ENCODE measurements at regions not wholly inside any gene's neighbourhood (a gene's known extent, or its start where the extent isn't known, plus 50 kb on each side); places are given as distances from the start of the nearest gene placed in this dataset.

DNA sequence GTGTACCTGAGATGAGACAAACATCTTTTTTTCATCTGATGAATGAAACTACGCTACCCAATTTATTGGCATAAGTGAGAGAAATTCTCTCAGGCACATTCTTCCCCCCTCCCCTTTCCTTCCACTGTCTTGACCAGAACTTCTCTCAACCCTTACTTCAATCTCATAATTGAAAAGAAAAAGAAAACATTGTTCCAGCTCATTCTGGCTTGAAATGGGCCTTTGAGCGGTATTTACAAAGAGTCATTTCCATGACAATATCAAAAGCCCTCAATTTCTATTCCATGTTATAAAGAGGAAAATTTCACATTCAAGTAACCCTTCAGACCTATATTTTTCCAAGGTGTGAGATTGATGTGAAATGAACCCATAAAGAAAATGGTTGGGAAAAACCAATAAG lies 145.9 kb downstream of the PCSK1 start:
- H2BK5ac ChIP-seq (ENCODE audit: low read depth, low read length), result no peak overlapping the region
- no peak overlapping the region for H2BK120ac ChIP-seq (replicated peaks; ENCODE audit: low read depth, low read length)
- no peak overlapping the region for H4K5ac ChIP-seq (ENCODE audit: insufficient read length, low read depth, low read length)
- H3K18ac ChIP-seq (ENCODE audit: extremely low read depth, low read length), result no peak overlapping the region
- H3K56ac ChIP-seq (replicated peaks; ENCODE audit: insufficient read length, low read depth, low read length), result no peak overlapping the region
- no peaks in the 10 kb centered on the region for H3K79me1 ChIP-seq (ENCODE audit: low read depth, low read length)
- no peak overlapping the region for H3K4me3 ChIP-seq (ENCODE audit: extremely low read depth in 1 of 4, insufficient read depth in 2 of 4, low read depth in 3 of 4, low read length in 4 of 4)
- peaks cover 0 to 4% of the 10 kb centered on the region in 2 experiments; a peak in 1 of 4 replicates for H3K9me3 ChIP-seq (ENCODE audit: insufficient read depth in 2 of 2, low read depth in 1 of 2, low read length in 1 of 2)
- ChIA-PET POLR2A (ENCODE audit: partially characterized antibody) (no interaction called here), CTCF (ENCODE audit: partially characterized antibody) (no interaction called here)
- no peak for DNase-seq (ENCODE audit: low read depth in 1 of 2, low spot score in 2 of 2)
- H3K79me2 ChIP-seq (ENCODE audit: control insufficient read depth in 1 of 2, insufficient read depth in 2 of 2, low read length in 2 of 2), result no peaks in the 10 kb centered on the region
- H4K20me1 ChIP-seq (replicated peaks in 1 of 2; ENCODE audit: control insufficient read depth in 1 of 2, insufficient read depth in 2 of 2, low read length in 2 of 2), result no peaks in the 10 kb centered on the region
- no peak overlapping the region for H4K8ac ChIP-seq (ENCODE audit: extremely low read depth, insufficient read depth, low read length)
- H2BK20ac ChIP-seq (ENCODE audit: low read length), result no peak overlapping the region
- no peak overlapping the region for H2AFZ ChIP-seq (ENCODE audit: low read length)
- H3K14ac ChIP-seq (ENCODE audit: insufficient read length), result no peak overlapping the region
- no peak for FAIRE-seq
- no peak overlapping the region for H3K4ac ChIP-seq (replicated peaks; ENCODE audit: insufficient read length, low read depth, low read length)
- H3K36me3 ChIP-seq (ENCODE audit: control insufficient read depth in 2 of 4, insufficient read depth in 4 of 4, low read length in 3 of 4), result no peaks in the 10 kb centered on the region
- no peak overlapping the region for H2BK12ac ChIP-seq (ENCODE audit: low read depth, low read length)
- H3K4me2 ChIP-seq (ENCODE audit: insufficient read depth in 1 of 2, low read depth in 2 of 2, low read length in 2 of 2), result no peak overlapping the region
- no peak overlapping the region for H3K9ac ChIP-seq (replicated peaks in 1 of 4; ENCODE audit: extremely low read depth in 1 of 4, low read depth in 3 of 4, low read length in 3 of 4)
- H2BK15ac ChIP-seq (ENCODE audit: low read length), result no peak overlapping the region
- H3K23ac ChIP-seq (ENCODE audit: insufficient read length), result no peak overlapping the region
- peaks cover 0 to 4% (median 2%) of the 10 kb centered on the region in 4 experiments; a peak in 2 of 7 replicates for H3K4me1 ChIP-seq (replicated peaks in 1 of 4; ENCODE audit: control insufficient read depth in 3 of 4, insufficient read depth in 4 of 4, low read length in 3 of 4)
- no peak overlapping the region for H2AK5ac ChIP-seq (ENCODE audit: low read depth, low read length)
- 83% methylated on average over 2 of the region's 2 CpGs; no CpG with 5 or more reads in 1 of the 2 experiments for WGBS, 2 experiments (ENCODE audit: extremely low coverage in 1 of 2, insufficient coverage in 1 of 2, insufficient read length in 1 of 2, insufficient replicate concordance in 2 of 2, low coverage in 1 of 2, low lambda C conversion rate in 2 of 2, missing lambda C conversion rate in 1 of 2)
- H3K27me3 ChIP-seq (replicated peaks in 1 of 4; ENCODE audit: control insufficient read depth in 3 of 4, extremely low read depth in 1 of 4, insufficient read depth in 3 of 4, low read length in 3 of 4), result no peaks in the 10 kb centered on the region
- no peak overlapping the region for H4K91ac ChIP-seq (replicated peaks; ENCODE audit: insufficient read length, low read length)
- H3K23me2 ChIP-seq (ENCODE audit: low read depth, low read length), result no peaks in the 10 kb centered on the region
- H3K27ac ChIP-seq (ENCODE audit: low read depth, low read length), result no peak overlapping the region
- no peak for TF ChIP-seq SIN3A (conservative IDR thresholded peaks at IDR 0.05 in 1 of 2, IDR thresholded peaks at IDR 0.05 in 1 of 2; ENCODE audit: low read depth in 1 of 2, low read length in 2 of 2)
- TF ChIP-seq SP1 (IDR thresholded peaks at IDR 0.05; ENCODE audit: low read depth, low read length), result no peak
- no peak for TF ChIP-seq SAP30 (IDR thresholded peaks at IDR 0.05; ENCODE audit: insufficient read depth, insufficient replicate concordance, low read length)

Data from H1 (cell line).